Brain microvascular endothelial cell (primary cell): ENCODE measurements at regions not wholly inside any gene's neighbourhood (a gene's known extent, or its start where the extent isn't known, plus 50 kb on each side); places are given as distances from the start of the nearest gene placed in this dataset.
"Not testable (repeated sequence)": the region's sequence is repeated elsewhere in the genome, so short reads cannot be mapped to it uniquely, and the experiment has no call there.

ENCODE experiments used
- DNase-seq: peaks from one replicate; pipeline ENCODE4 v3.0.0-alpha.2; 2020
- H3K27ac ChIP-seq: fragments of 250-450 bp; sonication (Bioruptor Pico); 2 replicates; pipeline ENCODE4 v1.5.1; 2020; ENCODE audit warnings: mild to moderate bottlenecking, moderate library complexity
- H3K27me3 ChIP-seq: fragments of 250-450 bp; sonication (Bioruptor Pico); replicated peaks from 2 replicates; pipeline ENCODE4 v1.5.1; 2020; ENCODE audit warnings: mild to moderate bottlenecking
- H3K36me3 ChIP-seq: fragments of 250-450 bp; sonication (Bioruptor Pico); replicated peaks from 2 replicates; pipeline ENCODE4 v1.5.1; 2020; ENCODE audit warnings: mild to moderate bottlenecking
- H3K4me3 ChIP-seq: 2 replicates; pipeline ENCODE4 v1.5.1; 2011; ENCODE audit warnings: low read depth, mild to moderate bottlenecking, control low read depth, low read length, moderate library complexity
- in situ Hi-C: cut with HindIII; loops from 2 replicates; pipeline ENCODE4 v1.10.0; 2017; ENCODE audit warnings: low sequenced_read_pairs, low pct_ligation_motif_present
- TF ChIP-seq, protein P1 (sequence below): IDR thresholded peaks from 2 replicates; pipeline ENCODE4 v1.5.1; 2011; ENCODE audit warnings: low read depth, mild to moderate bottlenecking, moderate library complexity, low read length, control low read depth, inconsistent platforms; ENCODE audit errors: missing control alignments

DNA sequence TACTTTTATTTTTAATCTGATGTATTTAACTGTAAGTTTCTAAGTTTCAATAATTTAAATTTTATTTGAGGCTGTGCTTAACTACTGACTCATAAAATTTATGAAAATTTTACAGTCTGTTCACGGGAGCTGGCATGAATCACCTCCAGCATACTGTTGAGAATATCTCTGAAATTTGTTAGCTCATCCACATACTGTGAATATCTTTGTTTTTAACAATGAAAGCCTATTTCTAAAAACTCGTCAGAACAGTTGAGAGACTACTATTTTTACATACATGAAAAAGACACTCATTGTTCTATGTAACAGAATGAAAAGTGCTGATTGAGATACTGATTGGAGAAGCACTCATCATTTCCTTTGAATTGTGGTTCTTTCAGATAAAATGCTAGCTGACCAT is 749.3 kb downstream of the TENT5A start:
- no peak for DNase-seq
- H3K27ac ChIP-seq: no peak overlapping the region
- in situ Hi-C loops: no loop called here
- no peaks in the 10 kb centered on the region for H3K36me3 ChIP-seq
- TF ChIP-seq, protein P1, sequence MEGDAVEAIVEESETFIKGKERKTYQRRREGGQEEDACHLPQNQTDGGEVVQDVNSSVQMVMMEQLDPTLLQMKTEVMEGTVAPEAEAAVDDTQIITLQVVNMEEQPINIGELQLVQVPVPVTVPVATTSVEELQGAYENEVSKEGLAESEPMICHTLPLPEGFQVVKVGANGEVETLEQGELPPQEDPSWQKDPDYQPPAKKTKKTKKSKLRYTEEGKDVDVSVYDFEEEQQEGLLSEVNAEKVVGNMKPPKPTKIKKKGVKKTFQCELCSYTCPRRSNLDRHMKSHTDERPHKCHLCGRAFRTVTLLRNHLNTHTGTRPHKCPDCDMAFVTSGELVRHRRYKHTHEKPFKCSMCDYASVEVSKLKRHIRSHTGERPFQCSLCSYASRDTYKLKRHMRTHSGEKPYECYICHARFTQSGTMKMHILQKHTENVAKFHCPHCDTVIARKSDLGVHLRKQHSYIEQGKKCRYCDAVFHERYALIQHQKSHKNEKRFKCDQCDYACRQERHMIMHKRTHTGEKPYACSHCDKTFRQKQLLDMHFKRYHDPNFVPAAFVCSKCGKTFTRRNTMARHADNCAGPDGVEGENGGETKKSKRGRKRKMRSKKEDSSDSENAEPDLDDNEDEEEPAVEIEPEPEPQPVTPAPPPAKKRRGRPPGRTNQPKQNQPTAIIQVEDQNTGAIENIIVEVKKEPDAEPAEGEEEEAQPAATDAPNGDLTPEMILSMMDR: no peak
- H3K27me3 ChIP-seq: no peaks in the 10 kb centered on the region
- no peak overlapping the region for H3K4me3 ChIP-seq

DNA sequence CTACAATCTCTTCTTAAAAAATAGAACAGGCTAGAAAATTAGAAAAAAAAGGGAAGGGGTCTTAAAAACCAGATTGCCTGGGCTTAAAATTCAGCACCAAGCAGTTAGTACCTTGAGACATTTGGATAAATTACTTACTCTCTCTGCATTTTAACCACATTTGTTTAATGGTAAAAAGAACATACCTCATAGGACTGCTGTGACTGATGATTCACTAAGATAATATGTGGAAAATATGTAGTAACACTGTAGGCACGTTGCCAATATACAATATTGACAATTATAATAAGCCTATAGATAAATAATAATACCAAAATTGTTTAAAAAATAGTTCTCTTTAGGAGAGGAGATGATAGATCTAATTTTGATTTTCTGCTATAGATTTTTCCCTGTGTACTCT is 750.4 kb downstream of the TENT5A start:
- Histone ChIP-seq H3K4me3 (no peak overlapping the region), H3K27ac (no peak overlapping the region), H3K36me3 (no peaks in the 10 kb centered on the region), H3K27me3 (no peaks in the 10 kb centered on the region)
- TF ChIP-seq, protein P1: no peak
- in situ Hi-C loops: no loop called here
- no peak for DNase-seq

DNA sequence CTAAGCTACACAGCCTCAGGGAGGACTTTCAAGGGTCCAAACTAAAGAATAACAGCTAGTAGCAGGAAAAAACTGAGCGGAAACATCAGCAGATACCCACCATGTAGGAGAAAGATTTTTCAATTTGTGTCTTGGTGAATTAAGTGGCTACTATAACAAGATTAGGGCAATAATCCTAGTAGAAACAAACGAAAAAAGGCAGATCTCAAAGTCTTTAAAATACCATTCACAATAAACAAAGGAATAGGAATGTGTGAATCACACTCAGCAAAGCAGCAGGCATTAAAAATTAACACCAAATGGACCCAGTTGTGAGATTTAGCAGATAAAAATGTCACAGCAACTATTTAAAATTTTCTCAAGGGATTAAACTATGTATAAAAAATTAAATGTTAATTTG is 761.2 kb downstream of the TENT5A start:
- no peak overlapping the region for H3K27ac ChIP-seq
- H3K4me3 ChIP-seq: no peak overlapping the region
- in situ Hi-C loops: no loop called here
- H3K36me3 ChIP-seq: no peaks in the 10 kb centered on the region
- TF ChIP-seq, protein P1: no peak
- no peaks in the 10 kb centered on the region for H3K27me3 ChIP-seq
- no peak for DNase-seq

DNA sequence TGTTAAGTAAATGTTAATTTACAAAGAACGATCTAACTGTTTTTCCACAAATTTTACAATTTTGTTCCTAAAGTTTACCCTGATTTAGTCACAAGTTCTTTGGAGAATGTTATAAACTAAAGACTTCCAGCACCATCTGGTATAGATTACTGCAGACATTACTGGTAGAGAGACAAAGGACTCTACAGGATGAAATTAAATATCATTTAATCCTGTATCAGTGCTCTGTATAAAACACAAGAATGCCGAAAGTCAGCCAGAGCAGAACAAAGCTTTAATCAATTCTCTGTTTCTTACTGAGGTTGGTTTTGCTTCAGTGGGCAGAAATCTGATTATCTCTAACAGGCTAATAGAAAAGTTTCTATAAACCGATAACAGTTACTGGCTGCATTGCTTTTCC is 763.6 kb downstream of the TENT5A start:
- Histone ChIP-seq H3K36me3 (no peaks in the 10 kb centered on the region), H3K27ac (no peak overlapping the region), H3K27me3 (no peaks in the 10 kb centered on the region), H3K4me3 (no peak overlapping the region)
- no peak for DNase-seq
- TF ChIP-seq, protein P1: no peak
- in situ Hi-C loops: no loop called here

GRCh38 chr6:80988286-80988685 is 764.2 kb downstream of the TENT5A start:
- TF ChIP-seq, protein P1: no peak
- H3K27ac ChIP-seq: no peak overlapping the region
- no peak for DNase-seq
- H3K36me3 ChIP-seq: no peaks in the 10 kb centered on the region
- no peak overlapping the region for H3K4me3 ChIP-seq
- in situ Hi-C loops: no loop called here
- H3K27me3 ChIP-seq: no peaks in the 10 kb centered on the region

DNA sequence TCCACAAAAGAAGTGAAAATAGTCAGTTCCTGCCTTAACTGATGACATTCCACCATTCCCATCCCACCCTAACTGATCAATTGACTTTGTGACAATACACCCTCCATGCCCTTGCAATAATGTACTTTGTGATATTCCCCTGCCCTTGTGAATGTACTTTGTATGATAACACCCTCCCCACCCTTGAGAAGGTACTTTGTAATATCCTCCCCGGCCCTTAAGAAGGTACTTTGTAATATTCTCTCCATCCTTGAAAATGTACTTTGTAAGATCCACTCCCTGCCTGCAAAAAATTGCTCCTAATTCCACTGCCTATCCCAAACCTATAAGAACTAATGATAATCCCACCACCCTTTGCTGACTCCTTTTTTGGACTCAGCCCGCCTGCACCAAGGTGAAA is 771.3 kb downstream of the TENT5A start:
- H3K36me3 ChIP-seq, DNase-seq, H3K27ac ChIP-seq, H3K4me3 ChIP-seq, in situ Hi-C loops, H3K27me3 ChIP-seq: not testable (repeated sequence)
